HL-60 (cell line): ENCODE measurements at regions not wholly inside any gene's neighbourhood (a gene's known extent, or its start where the extent isn't known, plus 50 kb on each side); places are given as distances from the start of the nearest gene placed in this dataset.

Experiments
- GABPA ChIP-seq: IDR thresholded peaks from 2 replicates; pipeline ENCODE4 v1.6.1; 2012; ENCODE audit warnings: low read depth
- POLR2AphosphoS5 ChIP-seq: IDR thresholded peaks from 2 replicates; pipeline ENCODE4 v1.6.1; 2012; ENCODE audit warnings: low read depth
- TF ChIP-seq, protein P1 (sequence below): IDR thresholded peaks from one replicate; pipeline ENCODE4 v1.5.1; 2011; ENCODE audit warnings: low read length, control low read depth, inconsistent platforms; ENCODE audit not compliant: insufficient read depth

DNA sequence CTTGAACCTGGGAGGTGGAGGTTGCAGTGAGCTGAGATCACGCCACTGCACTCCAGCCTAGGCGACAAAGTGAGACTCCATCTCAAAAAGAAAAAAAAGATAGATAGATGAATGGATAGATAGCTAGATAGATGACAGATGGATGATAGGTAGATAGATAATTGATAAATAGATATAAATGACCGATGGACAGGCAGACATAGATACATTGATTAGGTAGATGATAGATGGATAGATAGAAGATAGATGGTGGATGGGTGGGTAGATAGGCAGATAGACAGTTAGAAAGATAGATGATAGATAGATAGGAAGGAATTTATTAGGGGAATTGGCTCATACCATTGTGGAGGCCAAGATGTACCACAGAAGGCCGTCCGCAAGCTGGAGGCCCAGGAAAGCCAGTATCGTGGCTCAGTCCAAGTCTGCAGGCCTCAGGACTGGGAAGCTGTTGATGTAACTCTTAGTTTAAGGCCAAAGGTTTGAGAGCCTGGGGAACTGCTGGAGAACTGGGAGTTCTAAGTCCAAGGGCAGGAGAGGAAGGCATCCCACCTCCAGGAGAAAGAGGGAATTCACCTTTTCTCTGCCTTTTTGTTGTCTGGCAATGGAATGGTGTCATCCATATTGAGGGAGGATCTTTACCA lies 156.1 kb downstream of the SEC14L1 start:
- TF ChIP-seq, protein P1, sequence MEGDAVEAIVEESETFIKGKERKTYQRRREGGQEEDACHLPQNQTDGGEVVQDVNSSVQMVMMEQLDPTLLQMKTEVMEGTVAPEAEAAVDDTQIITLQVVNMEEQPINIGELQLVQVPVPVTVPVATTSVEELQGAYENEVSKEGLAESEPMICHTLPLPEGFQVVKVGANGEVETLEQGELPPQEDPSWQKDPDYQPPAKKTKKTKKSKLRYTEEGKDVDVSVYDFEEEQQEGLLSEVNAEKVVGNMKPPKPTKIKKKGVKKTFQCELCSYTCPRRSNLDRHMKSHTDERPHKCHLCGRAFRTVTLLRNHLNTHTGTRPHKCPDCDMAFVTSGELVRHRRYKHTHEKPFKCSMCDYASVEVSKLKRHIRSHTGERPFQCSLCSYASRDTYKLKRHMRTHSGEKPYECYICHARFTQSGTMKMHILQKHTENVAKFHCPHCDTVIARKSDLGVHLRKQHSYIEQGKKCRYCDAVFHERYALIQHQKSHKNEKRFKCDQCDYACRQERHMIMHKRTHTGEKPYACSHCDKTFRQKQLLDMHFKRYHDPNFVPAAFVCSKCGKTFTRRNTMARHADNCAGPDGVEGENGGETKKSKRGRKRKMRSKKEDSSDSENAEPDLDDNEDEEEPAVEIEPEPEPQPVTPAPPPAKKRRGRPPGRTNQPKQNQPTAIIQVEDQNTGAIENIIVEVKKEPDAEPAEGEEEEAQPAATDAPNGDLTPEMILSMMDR = no peak
- TF ChIP-seq POLR2AphosphoS5 = no peak
- no peak for TF ChIP-seq GABPA
